Embryonic facial prominence (tissue), 1 donor: ENCODE measurements at regions not wholly inside any gene's neighbourhood (a gene's known extent, or its start where the extent isn't known, plus 50 kb on each side); places are given as distances from the start of the nearest gene placed in this dataset.

Experiments used
- DNase-seq: peaks from one replicate; pipeline ENCODE4 v3.0.0-alpha.2; 2016; ENCODE audit errors: extremely low spot score

DNA sequence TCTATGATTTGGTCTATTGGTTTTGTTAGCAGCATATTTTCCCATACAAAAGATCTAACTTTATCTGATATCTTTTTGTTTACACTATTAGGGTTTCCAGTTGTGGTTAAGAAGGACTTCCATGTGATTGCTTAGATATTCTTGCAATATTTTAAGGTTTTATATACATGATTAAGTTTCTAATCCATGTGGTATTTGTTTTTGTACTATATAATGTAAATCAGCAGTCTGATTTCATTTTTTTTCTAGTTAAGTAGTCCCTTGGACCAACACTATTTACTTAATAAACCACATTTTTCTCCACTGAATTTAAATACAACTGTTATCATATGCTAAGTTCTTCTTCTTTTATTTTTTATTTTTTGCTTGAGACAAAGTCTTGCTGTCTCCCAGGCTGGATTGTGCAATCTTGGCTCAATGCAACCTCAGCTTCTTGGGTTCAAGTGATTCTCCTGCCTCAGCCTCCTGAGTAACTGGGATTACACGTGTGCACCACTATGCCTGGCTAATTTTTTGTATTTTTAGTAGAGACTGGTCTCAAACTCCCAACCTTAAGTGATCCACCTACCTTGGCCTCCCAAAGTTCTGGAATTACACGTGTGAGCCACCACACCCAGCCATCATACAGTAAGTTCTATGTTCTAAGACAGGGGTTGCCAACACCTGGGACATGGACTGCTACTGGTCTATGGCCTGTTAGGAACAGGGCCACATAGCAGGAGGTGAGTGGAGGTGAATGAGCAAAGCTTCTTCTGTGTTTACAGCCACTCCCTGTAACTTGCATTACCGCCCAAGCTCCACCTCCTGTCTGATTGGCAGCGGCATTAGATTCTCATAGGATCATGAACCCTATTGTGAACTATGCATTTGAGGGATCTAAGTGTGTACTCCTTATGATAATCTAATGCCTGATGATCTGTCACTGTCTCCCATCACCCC lies 58.5 kb upstream of the RAB27B start:
- DNase-seq: no peak

GRCh38 chr18:54772056-54772455 lies 56.2 kb upstream of the RAB27B start:
- DNase-seq: no peak

DNA sequence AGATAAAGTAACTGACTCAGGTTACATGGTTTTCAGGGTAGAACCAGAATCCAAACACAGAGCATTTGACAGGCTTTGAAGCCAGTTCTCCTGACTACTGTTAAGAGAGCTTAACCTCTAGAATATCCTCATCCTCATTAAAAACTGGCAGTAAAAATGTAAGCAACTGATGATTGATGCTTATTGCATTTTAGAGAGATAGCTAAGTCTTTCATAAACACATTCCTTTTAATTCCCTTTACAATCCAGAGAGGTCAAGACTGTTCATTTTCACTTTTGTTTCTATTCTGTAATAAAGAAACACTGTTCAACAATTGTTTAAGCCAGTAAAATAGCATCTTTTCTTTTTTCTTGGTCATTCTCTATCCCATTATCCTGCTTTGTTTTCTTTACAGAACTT lies 53.9 kb upstream of the RAB27B start:
- no peak for DNase-seq

GRCh38 chr18:54774981-54775665 lies 53.2 kb upstream of the RAB27B start:
- DNase-seq: no peak

- no peak for DNase-seq
These were observed 52.6 kb upstream of the RAB27B start for GRCh38 chr18:54775686-54776085.

DNA sequence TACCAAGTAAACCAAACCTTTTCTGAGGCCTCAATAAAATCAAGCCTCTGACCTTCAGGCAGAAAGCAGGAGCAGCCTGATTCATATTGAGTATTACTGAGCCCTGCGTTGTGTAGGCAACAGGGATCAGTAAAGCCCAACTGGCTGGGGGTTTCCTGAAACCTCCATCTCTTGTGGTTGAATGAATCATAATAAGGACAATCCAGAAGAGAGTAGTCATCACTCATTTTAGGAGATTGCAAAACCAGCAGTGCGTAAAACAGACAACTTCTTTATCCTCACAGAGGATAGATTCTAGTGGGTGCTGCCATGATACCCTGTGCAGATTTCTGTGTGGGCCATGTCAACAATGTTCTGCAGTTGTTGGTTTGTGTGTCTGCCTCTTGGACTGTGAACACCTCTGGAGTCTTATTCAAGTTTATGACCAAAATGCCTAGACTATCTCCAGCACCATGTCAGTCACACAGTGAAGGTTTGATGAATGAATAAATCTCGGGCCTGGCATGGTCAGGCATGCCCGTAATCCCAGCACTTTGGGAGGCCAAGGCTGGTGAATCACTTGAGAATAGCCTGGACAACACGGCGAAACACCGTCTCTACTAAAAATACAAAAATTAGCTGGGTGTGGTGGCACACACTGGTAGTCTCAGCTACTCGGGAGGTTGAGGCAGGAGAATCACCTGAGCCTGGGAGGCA lies 51.8 kb upstream of the RAB27B start:
- no peak for DNase-seq

DNA sequence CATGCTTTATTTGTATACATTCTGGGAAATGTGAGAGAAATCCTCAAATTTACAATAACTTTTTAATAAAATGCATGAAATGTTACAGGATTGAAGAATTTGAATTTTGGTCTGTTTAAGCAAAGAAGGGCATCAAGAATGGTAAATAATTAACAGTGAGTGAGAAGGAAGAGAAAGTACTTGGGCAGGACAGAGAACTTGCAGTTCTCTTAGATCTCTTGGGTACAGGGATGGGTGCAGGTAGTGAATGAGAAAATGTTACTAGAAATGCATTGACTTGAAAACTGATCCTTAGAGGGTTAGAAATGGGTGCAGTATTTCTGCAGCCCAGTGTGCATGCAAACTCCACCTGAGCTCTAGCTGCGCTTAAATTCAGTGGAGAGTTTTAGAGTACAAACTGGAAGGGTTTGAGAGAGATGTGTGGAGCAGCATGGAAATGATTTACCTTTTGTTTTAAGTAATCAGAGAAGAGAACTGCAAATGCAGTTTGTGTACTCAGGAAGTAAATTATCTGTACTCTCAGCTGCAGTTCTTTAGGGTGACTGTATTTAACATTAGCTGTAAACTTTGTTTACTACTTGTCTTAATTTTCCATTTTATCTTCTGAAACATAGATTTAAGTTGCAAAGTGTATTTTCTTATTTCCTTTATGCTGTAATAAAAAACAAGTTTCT lies 51.0 kb upstream of the RAB27B start:
- no peak for DNase-seq

DNA sequence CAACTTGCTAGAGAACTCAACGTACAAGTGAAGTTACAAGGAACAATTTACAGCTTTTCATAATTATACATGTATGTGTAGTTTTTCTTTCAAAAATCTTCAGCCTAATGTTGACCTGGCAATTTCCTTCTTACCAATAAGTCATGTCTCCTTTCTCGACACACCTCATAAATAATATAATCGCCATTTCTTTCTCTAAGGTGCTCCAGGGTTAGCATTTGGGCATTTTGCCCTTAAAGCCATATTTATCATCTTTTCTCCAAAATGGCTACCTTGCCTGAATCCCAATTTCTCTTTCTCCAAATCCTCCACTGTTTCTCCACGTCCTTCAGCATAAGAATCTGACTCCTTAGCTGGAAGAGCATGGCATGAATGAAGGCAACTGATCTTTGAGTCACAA lies 50.3 kb upstream of the RAB27B start:
- no peak for DNase-seq
